C4-2B (cell line): ENCODE measurements at regions not wholly inside any gene's neighbourhood (a gene's known extent, or its start where the extent isn't known, plus 50 kb on each side); places are given as distances from the start of the nearest gene placed in this dataset.
"Not testable (repeated sequence)": the region's sequence is repeated elsewhere in the genome, so short reads cannot be mapped to it uniquely, and the experiment has no call there.

Experiments
- H3K27ac ChIP-seq: fragments of 450-650 bp; 2 replicates; pipeline ENCODE4 v1.5.1; 2017
- CTCF ChIP-seq: fragments of 450-650 bp; conservative IDR thresholded peaks from 2 replicates; pipeline ENCODE4 v1.5.1; 2017; ENCODE audit warnings: mild to moderate bottlenecking
- ZFX ChIP-seq: fragments of 450-650 bp; IDR thresholded peaks from 2 replicates; pipeline ENCODE4 v1.6.1; 2017

- no peak overlapping the region for H3K27ac ChIP-seq
- TF ChIP-seq ZFX: no peak
- TF ChIP-seq CTCF: no peak
These were observed 58.6 kb upstream of the ZNF217 start for GRCh38 chr20:53652090-53652858.

GRCh38 chr20:53649493-53649892 lies 55.9 kb upstream of the ZNF217 start:
- H3K27ac ChIP-seq: not testable (repeated sequence)

- TF ChIP-seq ZFX (no peak), CTCF (no peak)
- no peak overlapping the region for H3K27ac ChIP-seq
These were observed 53.7 kb upstream of the ZNF217 start for GRCh38 chr20:53647286-53647821.

GRCh38 chr20:53646550-53646949 lies 52.9 kb upstream of the ZNF217 start:
- H3K27ac ChIP-seq: no peak overlapping the region
- TF ChIP-seq ZFX (no peak), CTCF (no peak)

GRCh38 chr20:53645582-53645897 lies 51.9 kb upstream of the ZNF217 start:
- H3K27ac ChIP-seq: no peak overlapping the region
- TF ChIP-seq CTCF: no peak
- no peak for TF ChIP-seq ZFX

- not testable (repeated sequence) for H3K27ac ChIP-seq
These were observed 50.5 kb upstream of the ZNF217 start for GRCh38 chr20:53644108-53644507.
